Stimulated activated effector memory CD8-positive, alpha-beta T cell treated with anti-CD3 and anti-CD28 coated beads, Interleukin-12 subunit alpha, Interleukin-12 subunit beta, amount 100 ng/mL, for 72 hours (primary cell): ENCODE measurements at regions not wholly inside any gene's neighbourhood (a gene's known extent, or its start where the extent isn't known, plus 50 kb on each side); places are given as distances from the start of the nearest gene placed in this dataset.
A peak's percentile ranks its signal among the peaks of the same experiment; 100 is the strongest.
"Not testable (repeated sequence)": the region's sequence is repeated elsewhere in the genome, so short reads cannot be mapped to it uniquely, and the experiment has no call there.

Experiments
- ATAC-seq: fragments of 150-1000 bp; cut with Tn5 transposase; 2 replicates; pipeline ENCODE4 v1.10.0; 2021
- DNase-seq, 2 donors: peaks; one replicate each; pipeline ENCODE4 v3.0.0; 2021 to 2022; ENCODE audit warnings: low spot score in 2 of 2
- H3K27ac Mint-ChIP-seq: one replicate; pipeline ENCODE4 v1.8.0; 2022; ENCODE audit warnings: mild to moderate bottlenecking, mixed read lengths
- H3K36me3 Mint-ChIP-seq: one replicate; pipeline ENCODE4 v1.8.0; 2022; ENCODE audit warnings: mild to moderate bottlenecking, mixed read lengths
- H3K4me1 Mint-ChIP-seq: one replicate; pipeline ENCODE4 v1.8.0; 2022; ENCODE audit warnings: mixed read lengths
- H3K4me3 Mint-ChIP-seq: one replicate; pipeline ENCODE4 v1.8.0; 2022; ENCODE audit warnings: mild to moderate bottlenecking, mixed read lengths
- H3K9me3 Mint-ChIP-seq: one replicate; pipeline ENCODE4 v1.8.0; 2022; ENCODE audit warnings: mixed read lengths

DNA sequence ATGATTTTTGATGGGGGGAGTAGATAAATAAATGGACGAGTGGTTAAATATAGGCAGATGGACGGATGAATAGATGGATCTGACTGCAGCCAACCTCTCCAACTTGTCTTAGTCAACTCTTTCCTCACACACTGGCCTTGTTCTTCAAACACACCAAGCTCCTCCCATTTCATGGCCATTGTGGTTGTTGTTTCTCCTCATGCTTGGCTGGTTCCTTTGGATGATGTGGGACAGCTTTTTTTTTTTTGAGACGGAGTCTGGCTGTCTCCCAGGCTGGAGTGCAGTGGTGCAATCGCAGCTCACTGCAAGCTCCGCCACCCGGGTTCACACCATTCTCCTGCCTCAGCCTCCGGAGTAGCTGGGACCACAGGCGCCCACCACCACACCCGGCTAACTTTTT lies 155.2 kb downstream of the ZNF281 start:
- not testable (repeated sequence) for H3K9me3 Mint-ChIP-seq, H3K36me3 Mint-ChIP-seq, H3K4me3 Mint-ChIP-seq
- peaks cover 19% of the 10 kb centered on the region for H3K4me1 Mint-ChIP-seq
- peak overlapping the region; percentile 15 for H3K27ac Mint-ChIP-seq
- ATAC-seq (peak; percentile 62), DNase-seq (peak in 1 of 2 donors; percentile 53)

DNA sequence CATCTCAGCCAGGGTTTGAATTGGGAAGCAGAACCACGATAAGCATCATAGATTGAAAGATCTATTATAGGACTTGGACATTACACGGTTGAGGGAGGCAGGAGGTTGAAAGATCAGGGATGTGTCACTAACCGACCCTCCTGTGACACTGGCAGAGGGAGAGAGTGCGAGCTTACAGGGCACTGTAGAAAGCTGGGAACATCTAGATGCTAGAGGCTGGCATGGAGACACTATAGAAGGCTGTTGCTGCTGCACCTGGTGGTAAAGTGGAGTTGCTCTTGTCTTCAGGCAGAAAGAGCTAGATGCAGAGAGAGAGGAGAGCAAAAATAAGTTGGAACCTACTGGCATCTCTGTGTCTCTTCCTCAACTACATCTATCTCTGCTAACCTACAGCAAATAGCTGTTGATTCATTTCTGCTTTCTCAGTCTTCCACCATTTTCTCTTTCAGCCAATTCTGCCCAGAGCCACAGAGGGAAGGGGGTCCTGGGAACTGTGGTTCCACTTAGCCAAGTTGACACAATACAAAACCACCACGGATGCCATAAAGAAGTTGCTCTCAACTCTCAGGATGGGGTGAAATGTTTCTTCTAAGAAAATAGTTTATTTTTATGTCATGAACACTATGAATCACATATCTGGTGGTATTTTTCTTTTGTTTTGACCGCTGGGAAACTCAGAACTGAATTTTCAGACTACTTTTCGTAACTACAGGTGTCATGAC lies 155.9 kb downstream of the ZNF281 start:
- Mint-ChIP-seq H3K36me3 (no peaks in the 10 kb centered on the region), H3K4me1 (peaks cover 19% of the 10 kb centered on the region), H3K27ac (peak overlapping the region; percentile 15), H3K4me3 (peak overlapping the region; percentile 14), H3K9me3 (no peaks in the 10 kb centered on the region)
- ATAC-seq (peak; percentile 94), DNase-seq (peak; percentile 27 to 78)

DNA sequence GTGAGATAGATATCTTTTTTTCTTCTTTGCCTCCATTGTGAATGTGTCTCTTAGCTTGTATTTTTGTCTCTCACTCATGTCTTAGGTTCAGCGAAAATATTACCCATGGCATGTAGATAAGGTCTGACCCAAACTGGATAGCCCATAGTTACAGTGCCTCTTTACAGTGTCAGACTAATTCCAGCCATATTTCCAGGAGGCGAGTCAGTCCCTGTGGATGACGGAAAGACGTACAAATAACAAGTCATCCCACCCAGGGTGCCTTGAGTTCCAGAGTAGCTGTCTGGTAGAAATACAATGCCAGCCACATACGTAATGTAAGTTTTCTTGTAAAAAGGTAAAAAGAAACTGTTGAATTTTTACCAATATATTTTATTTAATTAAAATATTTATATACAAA lies 157.3 kb downstream of the ZNF281 start:
- H3K4me1 Mint-ChIP-seq, result peaks cover 19% of the 10 kb centered on the region
- no peaks in the 10 kb centered on the region for H3K36me3 Mint-ChIP-seq
- no peak overlapping the region for H3K4me3 Mint-ChIP-seq
- ATAC-seq, result no peak
- no peak overlapping the region for H3K27ac Mint-ChIP-seq
- no peak for DNase-seq
- H3K9me3 Mint-ChIP-seq, result no peaks in the 10 kb centered on the region

DNA sequence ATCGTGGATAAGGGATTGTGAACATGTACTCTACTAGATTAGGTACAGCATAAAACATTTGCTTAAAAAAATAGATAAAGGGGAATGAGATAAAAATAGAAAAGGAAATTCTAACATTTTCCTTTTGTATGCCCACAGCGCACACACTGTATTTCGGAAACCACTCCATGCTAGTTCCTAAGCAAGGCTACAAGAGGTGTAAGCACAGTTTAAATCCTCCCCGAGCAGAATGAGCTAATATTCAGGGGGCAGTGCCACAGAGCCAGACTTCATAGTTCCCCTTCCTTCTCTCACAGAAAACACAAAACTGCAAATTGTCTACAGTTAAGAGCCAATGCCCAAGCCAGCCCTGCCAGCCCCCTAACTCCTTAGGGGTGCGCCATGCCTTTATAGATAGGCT lies 159.4 kb downstream of the ZNF281 start:
- DNase-seq, result peak in 1 of 2 donors; percentile 32
- H3K4me1 Mint-ChIP-seq, result peaks cover 19% of the 10 kb centered on the region

DNA sequence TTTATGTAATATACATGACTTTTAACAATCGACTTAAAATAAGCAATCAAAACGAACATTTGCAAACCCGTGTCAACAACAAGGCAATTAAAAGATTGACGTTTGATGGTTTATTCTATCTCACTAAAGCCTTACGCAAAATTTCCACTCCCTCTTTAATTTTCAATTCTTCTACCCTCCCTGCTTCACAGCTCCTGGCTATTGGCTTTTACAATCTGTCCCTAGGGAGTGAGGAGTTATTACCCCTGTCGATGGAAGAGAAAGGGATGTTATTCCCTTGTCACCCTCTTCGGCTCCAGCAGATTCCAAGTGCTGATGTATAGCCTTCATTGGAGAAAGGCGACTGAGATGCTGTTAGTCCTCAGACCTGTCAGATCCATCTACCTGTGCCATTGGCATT lies 161.3 kb downstream of the ZNF281 start:
- Mint-ChIP-seq H3K4me3 (no peak overlapping the region), H3K36me3 (no peaks in the 10 kb centered on the region), H3K27ac (no peak overlapping the region), H3K4me1 (peaks cover 2% of the 10 kb centered on the region), H3K9me3 (no peaks in the 10 kb centered on the region)
- ATAC-seq (no peak), DNase-seq (peak in 1 of 2 donors; percentile 35)

More for the DNA sequence above, 159.4 kb downstream of the ZNF281 start:
- ATAC-seq, result no peak
- Mint-ChIP-seq H3K9me3 (no peaks in the 10 kb centered on the region), H3K4me3 (no peak overlapping the region), H3K27ac (no peak overlapping the region), H3K36me3 (no peaks in the 10 kb centered on the region)

DNA sequence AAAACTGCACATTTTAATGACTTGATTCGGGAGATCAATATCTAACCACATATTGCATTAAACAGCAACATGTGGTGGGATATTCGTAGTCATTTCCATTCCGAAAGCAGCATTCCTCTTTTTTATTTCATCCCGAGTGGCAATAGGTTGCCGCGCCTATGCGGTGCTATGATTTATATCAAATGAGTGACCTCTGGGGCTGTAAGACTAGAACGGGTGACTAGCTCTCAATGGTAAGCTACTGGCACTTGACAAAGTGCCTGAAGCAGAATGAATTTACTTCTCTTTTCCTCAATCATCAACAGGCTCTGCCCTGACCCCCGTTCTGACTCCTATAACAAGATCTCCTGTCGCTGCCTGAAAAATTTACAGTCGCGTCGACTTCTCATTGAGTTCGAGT lies 162.3 kb downstream of the ZNF281 start:
- H3K4me3 Mint-ChIP-seq, result no peak overlapping the region
- ATAC-seq, result no peak
- H3K27ac Mint-ChIP-seq, result no peak overlapping the region
- no peaks in the 10 kb centered on the region for H3K36me3 Mint-ChIP-seq
- H3K9me3 Mint-ChIP-seq, result no peaks in the 10 kb centered on the region
- DNase-seq, result peak in 1 of 2 donors; percentile 23
- no peaks in the 10 kb centered on the region for H3K4me1 Mint-ChIP-seq

DNA sequence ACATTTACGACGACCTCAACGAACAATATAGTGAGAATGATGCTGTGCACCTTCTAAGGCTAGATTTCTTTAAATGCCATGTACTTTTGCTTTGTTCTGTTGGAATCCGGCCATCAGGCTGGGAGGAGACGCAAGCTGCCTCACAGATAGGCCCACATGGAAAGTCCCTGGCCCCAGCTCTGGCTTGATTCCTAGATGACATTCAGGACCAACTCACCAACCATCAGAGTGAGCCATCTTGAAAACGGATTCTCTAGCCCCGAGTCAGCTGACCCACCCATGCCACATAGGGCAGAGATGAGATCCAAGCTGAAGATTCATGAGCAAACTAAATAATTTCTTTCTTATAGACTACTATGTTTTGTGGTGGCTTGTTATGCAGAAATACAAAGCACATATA lies 164.4 kb downstream of the ZNF281 start:
- no peak overlapping the region for H3K27ac Mint-ChIP-seq
- no peaks in the 10 kb centered on the region for H3K4me1 Mint-ChIP-seq
- DNase-seq, result peak in 1 of 2 donors; percentile 26

DNA sequence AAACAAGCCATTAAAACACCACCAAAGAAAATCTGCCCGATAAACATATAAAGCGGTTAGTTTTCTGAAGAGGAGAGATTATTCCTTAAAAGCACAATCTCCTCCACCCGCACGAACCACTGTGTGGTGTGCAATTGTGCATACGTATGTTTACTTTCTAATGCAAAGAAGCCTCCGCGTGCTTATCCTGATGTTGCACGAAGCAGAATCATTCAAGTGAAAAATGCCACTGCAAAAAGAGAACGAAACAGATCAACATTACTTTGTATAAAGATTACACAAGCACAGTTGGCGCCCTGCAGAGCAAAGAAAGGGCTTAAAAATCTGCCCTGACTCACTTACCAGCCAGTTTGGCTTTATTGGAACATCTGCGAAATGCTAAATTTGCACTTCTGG lies 166.8 kb downstream of the ZNF281 start:
- H3K4me1 Mint-ChIP-seq, result no peaks in the 10 kb centered on the region
- DNase-seq (peak in 1 of 2 donors; percentile 41), ATAC-seq (no peak)
- no peaks in the 10 kb centered on the region for H3K36me3 Mint-ChIP-seq
- H3K9me3 Mint-ChIP-seq, result no peaks in the 10 kb centered on the region
- H3K27ac Mint-ChIP-seq, result no peak overlapping the region
- H3K4me3 Mint-ChIP-seq, result no peak overlapping the region

More for the DNA sequence above, 164.4 kb downstream of the ZNF281 start:
- Mint-ChIP-seq H3K9me3 (no peaks in the 10 kb centered on the region), H3K4me3 (no peak overlapping the region), H3K36me3 (no peaks in the 10 kb centered on the region)
- ATAC-seq, result no peak

DNA sequence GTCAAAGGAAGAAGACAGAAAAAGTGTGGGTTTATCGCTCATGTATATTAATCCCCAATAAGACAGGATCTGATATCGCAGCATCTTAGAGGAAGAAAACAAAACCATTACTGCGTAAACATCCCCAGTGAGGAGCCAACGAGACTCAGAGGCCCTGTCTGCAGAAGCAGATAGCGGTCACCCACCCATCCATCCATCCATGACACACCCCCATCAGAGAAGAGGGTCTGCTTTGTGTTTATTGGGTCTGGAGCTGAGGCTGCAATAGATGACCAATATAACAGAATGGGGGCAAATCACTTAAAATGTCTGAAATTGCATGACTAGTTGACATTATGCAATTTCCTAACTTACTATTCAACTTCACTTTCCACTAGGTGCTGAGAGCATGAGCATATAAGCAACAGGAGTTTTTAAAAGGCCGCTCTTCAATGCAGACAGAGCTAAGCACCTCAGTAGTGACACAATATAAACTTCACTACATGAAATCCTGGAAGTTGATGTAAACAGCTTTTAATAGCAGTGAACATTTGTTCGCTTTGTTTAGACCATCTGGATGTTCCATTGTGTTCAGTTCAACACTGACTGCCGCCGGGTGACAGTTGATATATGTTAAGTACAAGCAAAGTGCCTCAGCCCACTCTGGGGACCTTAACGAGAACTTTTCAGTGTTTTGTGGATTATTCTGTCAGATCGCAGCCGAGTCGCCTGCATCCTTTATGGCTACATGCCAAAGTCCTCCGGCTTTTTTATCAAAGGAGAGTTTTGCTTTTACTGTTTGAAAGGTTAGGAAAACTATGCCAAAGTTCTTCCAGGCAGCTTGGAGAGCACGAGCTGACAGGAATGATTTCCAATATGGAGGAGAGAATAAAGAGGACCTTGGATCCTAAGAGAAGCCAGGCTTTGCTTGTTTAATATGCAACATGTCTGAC lies 167.5 kb downstream of the ZNF281 start:
- H3K4me1 Mint-ChIP-seq, result no peaks in the 10 kb centered on the region
- no peaks in the 10 kb centered on the region for H3K9me3 Mint-ChIP-seq
- peak in 1 of 2 donors; percentile 38 for DNase-seq
- no peak for ATAC-seq
- H3K36me3 Mint-ChIP-seq, result no peaks in the 10 kb centered on the region
- no peak overlapping the region for H3K4me3 Mint-ChIP-seq
- no peak overlapping the region for H3K27ac Mint-ChIP-seq

DNA sequence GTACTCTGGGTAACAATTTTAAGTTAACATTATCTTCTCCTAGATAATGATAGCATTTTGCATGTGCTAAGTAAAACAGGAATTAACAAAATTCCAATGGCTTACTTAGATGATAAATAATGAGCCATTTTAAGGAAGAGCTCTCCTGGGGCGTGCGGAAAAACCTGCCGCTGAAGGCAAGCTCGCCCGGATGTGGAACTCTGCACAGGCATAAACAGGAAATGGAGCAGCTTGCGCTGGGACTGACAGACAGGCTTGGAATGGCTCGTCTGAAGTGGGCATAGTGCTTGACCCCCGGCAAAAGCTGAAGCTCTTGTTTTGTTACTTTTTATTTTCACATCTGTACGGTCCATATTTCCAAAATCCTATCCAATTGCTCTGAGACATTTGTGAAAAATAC lies 169.2 kb downstream of the ZNF281 start:
- Mint-ChIP-seq H3K36me3 (no peaks in the 10 kb centered on the region), H3K4me3 (no peak overlapping the region), H3K4me1 (no peaks in the 10 kb centered on the region), H3K27ac (no peak overlapping the region), H3K9me3 (no peaks in the 10 kb centered on the region)
- DNase-seq (peak in 1 of 2 donors; percentile 30), ATAC-seq (no peak)

DNA sequence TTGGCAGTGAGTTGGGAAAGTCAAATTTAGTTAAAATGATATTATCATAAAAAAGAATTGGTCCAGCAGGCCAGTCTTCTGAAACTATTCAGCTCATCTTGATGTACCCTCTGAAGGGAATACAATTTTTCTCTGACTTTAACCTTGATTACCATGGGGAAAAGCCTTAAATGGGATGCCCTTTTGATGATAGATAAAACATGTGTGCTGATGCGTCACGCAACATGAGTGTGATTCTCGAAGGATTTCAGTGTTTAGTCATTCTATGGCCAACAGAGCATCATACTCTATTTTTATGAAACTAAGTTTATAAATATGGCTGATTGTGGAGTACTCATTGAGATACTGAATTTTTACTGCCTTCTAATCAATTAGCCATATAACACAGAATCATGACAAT lies 171.5 kb downstream of the ZNF281 start:
- ATAC-seq (no peak), DNase-seq (no peak)
- Mint-ChIP-seq H3K36me3 (no peaks in the 10 kb centered on the region), H3K4me1 (no peaks in the 10 kb centered on the region), H3K27ac (no peak overlapping the region), H3K9me3 (no peaks in the 10 kb centered on the region), H3K4me3 (no peak overlapping the region)

DNA sequence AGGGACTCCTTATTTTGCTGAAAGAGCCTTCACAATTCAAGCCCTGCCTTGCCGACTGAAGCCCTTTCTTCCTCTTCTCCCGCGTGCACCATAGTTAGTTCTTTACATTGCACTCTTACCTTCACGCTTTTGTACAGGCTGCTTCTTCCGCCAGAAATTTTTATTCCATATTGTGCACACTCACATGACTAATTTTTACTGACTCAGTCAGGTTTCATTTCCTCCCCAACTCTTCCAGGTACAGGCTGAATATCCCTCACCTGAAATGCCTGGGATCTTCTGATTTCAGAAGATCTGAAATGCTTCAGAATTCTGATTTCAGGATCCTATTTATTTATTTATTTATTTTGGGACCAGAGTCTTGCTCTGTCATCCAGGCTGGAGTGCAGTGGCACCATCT lies 172.8 kb downstream of the ZNF281 start:
- Mint-ChIP-seq H3K27ac (no peak overlapping the region), H3K36me3 (no peaks in the 10 kb centered on the region), H3K4me3 (no peak overlapping the region), H3K9me3 (no peaks in the 10 kb centered on the region), H3K4me1 (no peaks in the 10 kb centered on the region)
- DNase-seq (no peak), ATAC-seq (no peak)

DNA sequence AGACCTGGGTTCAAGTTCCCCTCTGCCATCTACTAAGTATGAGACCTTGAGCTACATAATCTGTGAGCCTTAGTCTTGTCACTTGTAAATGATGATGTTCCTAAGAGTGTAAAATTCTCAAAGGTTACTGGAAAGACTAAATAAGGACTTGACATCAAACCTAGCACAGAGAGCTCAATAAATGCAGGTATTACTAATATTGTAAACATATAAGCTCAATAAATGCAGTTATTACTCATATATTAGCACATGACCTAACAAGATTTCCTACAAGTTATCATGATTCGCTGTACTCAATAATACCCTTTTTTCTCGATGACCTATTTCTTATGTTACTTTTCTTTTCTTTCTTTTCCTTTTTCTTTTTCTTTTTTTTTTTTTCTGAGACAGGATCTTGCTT lies 174.9 kb downstream of the ZNF281 start:
- Mint-ChIP-seq H3K9me3 (no peaks in the 10 kb centered on the region), H3K27ac (no peak overlapping the region), H3K4me3 (no peak overlapping the region), H3K4me1 (no peaks in the 10 kb centered on the region), H3K36me3 (no peaks in the 10 kb centered on the region)
- DNase-seq (no peak), ATAC-seq (no peak)

DNA sequence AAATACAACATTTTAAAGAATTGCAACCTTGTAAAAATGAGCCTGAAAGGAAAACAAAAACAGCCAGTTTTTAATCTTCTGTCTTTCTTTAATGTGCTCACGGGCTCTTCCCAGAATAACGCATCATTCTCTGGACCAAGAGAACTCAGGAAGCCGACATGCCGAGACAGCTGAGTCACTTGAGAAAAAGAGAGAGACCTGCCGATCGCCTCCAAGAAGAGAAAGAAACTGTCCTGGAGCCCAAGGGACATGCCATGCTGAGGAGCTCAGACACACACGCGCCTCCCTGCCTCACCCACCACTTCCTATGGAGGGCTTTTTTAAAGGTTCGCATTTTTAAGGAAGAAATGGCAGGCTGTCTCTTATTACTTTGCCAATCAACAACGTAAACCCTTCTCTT lies 176.4 kb downstream of the ZNF281 start:
- no peak overlapping the region for H3K4me3 Mint-ChIP-seq
- ATAC-seq (no peak), DNase-seq (no peak)
- H3K9me3 Mint-ChIP-seq, result no peaks in the 10 kb centered on the region
- no peaks in the 10 kb centered on the region for H3K36me3 Mint-ChIP-seq
- no peaks in the 10 kb centered on the region for H3K4me1 Mint-ChIP-seq
- H3K27ac Mint-ChIP-seq, result no peak overlapping the region

DNA sequence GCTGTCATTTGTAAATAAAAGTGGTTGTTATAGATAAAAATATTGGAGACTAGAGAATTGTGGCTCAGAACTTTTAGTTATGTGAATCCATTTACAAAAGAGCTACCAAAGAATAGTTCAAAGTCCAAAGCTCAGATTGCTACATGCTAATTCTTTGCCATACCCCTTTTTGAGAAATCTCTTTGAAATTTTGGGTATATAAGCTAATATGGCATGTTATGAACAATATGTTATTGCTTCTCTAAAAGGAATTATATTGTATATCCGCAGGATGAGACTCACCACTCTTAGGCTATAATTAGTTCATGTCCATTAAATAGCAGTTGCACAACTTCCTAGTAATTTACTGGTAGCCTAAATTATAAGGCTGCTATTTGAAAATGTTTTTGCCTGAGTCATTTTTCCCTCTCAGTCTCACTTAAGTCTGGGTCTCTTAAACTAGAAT lies 178.0 kb downstream of the ZNF281 start:
- no peaks in the 10 kb centered on the region for H3K9me3 Mint-ChIP-seq
- DNase-seq (no peak), ATAC-seq (no peak)
- H3K4me1 Mint-ChIP-seq, result peaks cover 3% of the 10 kb centered on the region
- no peaks in the 10 kb centered on the region for H3K36me3 Mint-ChIP-seq
- H3K27ac Mint-ChIP-seq, result no peak overlapping the region
- no peak overlapping the region for H3K4me3 Mint-ChIP-seq

DNA sequence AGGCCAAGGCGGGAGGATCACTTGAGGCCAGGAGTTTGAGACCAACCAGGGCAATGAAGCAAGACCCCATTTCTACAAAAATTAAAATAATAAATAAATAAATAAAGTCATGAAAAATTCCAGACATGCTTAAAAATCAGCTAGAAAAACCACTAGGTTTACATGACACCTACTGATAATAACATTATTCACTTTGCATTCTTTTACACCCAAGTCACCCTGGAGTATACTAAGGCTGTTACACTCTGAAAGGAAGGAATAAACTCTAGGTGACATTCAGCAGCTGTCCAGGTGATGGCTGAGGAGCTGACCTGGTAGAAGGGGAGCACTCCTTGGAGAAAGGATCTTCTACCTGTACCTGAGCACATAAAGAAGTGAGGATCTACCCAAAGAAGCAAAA lies 179.2 kb downstream of the ZNF281 start:
- DNase-seq (no peak), ATAC-seq (no peak)
- H3K9me3 Mint-ChIP-seq, result no peaks in the 10 kb centered on the region
- no peaks in the 10 kb centered on the region for H3K36me3 Mint-ChIP-seq
- H3K4me3 Mint-ChIP-seq, result no peak overlapping the region
- H3K27ac Mint-ChIP-seq, result no peak overlapping the region
- H3K4me1 Mint-ChIP-seq, result peaks cover 14% of the 10 kb centered on the region
